ENCODE measurements at regions not wholly inside any gene's neighbourhood (a gene's known extent, or its start where the extent isn't known, plus 50 kb on each side); places are given as distances from the start of the nearest gene placed in this dataset.

- no peaks in the 10 kb centered on the region for H3F3A ChIP-seq (ENCODE audit: low read length, unreplicated experiment)
- TF ChIP-seq, protein P1, sequence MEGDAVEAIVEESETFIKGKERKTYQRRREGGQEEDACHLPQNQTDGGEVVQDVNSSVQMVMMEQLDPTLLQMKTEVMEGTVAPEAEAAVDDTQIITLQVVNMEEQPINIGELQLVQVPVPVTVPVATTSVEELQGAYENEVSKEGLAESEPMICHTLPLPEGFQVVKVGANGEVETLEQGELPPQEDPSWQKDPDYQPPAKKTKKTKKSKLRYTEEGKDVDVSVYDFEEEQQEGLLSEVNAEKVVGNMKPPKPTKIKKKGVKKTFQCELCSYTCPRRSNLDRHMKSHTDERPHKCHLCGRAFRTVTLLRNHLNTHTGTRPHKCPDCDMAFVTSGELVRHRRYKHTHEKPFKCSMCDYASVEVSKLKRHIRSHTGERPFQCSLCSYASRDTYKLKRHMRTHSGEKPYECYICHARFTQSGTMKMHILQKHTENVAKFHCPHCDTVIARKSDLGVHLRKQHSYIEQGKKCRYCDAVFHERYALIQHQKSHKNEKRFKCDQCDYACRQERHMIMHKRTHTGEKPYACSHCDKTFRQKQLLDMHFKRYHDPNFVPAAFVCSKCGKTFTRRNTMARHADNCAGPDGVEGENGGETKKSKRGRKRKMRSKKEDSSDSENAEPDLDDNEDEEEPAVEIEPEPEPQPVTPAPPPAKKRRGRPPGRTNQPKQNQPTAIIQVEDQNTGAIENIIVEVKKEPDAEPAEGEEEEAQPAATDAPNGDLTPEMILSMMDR (conservative IDR thresholded peaks at IDR 0.05; ENCODE audit: low read depth, low read length), result no peak
- TF ChIP-seq EZH2 (IDR thresholded peaks at IDR 0.05; ENCODE audit: low read length, unreplicated experiment), result no peak
- no peak for TF ChIP-seq EZH2phosphoT487 (IDR thresholded peaks at IDR 0.05; ENCODE audit: borderline replicate concordance, low read length)
- H3K4me2 ChIP-seq (ENCODE audit: low read length), result no peak overlapping the region
- no peak overlapping the region for H3K27ac ChIP-seq (ENCODE audit: low read length)
- H2AFZ ChIP-seq (ENCODE audit: low read length), result no peak overlapping the region
- no peaks in the 10 kb centered on the region for H3K79me2 ChIP-seq (ENCODE audit: low read length)
- no peak overlapping the region for H3K9ac ChIP-seq (ENCODE audit: low read length)
- no peak overlapping the region for H3K4me3 ChIP-seq (ENCODE audit: low read length)
- no TSS peak for BruUV-seq (replicated peaks)
- H3K4me1 ChIP-seq (ENCODE audit: insufficient read depth, low read length), result peaks cover 26% of the 10 kb centered on the region
- ATAC-seq (no peak), DNase-seq (no peak)
- H3K9me3 ChIP-seq (ENCODE audit: low read length), result no peaks in the 10 kb centered on the region
- H3K27me3 ChIP-seq (ENCODE audit: low read length), result no peaks in the 10 kb centered on the region
- no peaks in the 10 kb centered on the region for H4K20me1 ChIP-seq (ENCODE audit: low read length)
- intact Hi-C loops (cut with micrococcal nuclease), result no loop called here
- no peaks in the 10 kb centered on the region for H3K36me3 ChIP-seq (ENCODE audit: low read depth, low read length)
- H3K9me2 ChIP-seq (replicated peaks; ENCODE audit: low read length), result no peaks in the 10 kb centered on the region
- ChIA-PET CTCF (no interaction called here), POLR2A (ENCODE audit: unreplicated experiment) (no interaction called here)
Measured at GRCh38 chr4:13970349-13970748, 342.8 kb upstream of the BOD1L1 start.

GRCh38 chr4:13977746-13978145, 350.2 kb upstream of the BOD1L1 start:
- ATAC-seq (no peak), DNase-seq (no peak)
- no peak overlapping the region for H2AFZ ChIP-seq (ENCODE audit: low read length)
- H3K9ac ChIP-seq (ENCODE audit: low read length), result no peak overlapping the region
- no peak overlapping the region for H3K27ac ChIP-seq (ENCODE audit: low read length)
- H3K36me3 ChIP-seq (ENCODE audit: low read depth, low read length), result no peaks in the 10 kb centered on the region
- H3K9me2 ChIP-seq (replicated peaks; ENCODE audit: low read length), result no peaks in the 10 kb centered on the region
- POLR2A ChIA-PET (ENCODE audit: unreplicated experiment), result no interaction called here
- H3K79me2 ChIP-seq (ENCODE audit: low read length), result no peaks in the 10 kb centered on the region
- CTCF ChIA-PET, result interaction anchor here (0.8 kb wide), 1 partner anchor 71 kb away, joined by 5 read pairs; no protein-coding TSS in a partner anchor
- no peak overlapping the region for H3K4me2 ChIP-seq (ENCODE audit: low read length)
- no peaks in the 10 kb centered on the region for H4K20me1 ChIP-seq (ENCODE audit: low read length)
- H3F3A ChIP-seq (ENCODE audit: low read length, unreplicated experiment), result no peaks in the 10 kb centered on the region
- TF ChIP-seq, protein P1 (conservative IDR thresholded peaks at IDR 0.05; ENCODE audit: low read depth, low read length), result no peak
- TF ChIP-seq EZH2phosphoT487 (IDR thresholded peaks at IDR 0.05; ENCODE audit: borderline replicate concordance, low read length), result no peak
- TF ChIP-seq EZH2 (IDR thresholded peaks at IDR 0.05; ENCODE audit: low read length, unreplicated experiment), result no peak
- no peaks in the 10 kb centered on the region for H3K9me3 ChIP-seq (ENCODE audit: low read length)
- H3K4me3 ChIP-seq (ENCODE audit: low read length), result no peak overlapping the region
- H3K4me1 ChIP-seq (ENCODE audit: insufficient read depth, low read length), result peaks cover 12% of the 10 kb centered on the region
- BruUV-seq (replicated peaks), result no TSS peak
- intact Hi-C loops (cut with micrococcal nuclease), result no loop called here
- no peaks in the 10 kb centered on the region for H3K27me3 ChIP-seq (ENCODE audit: low read length)

DNA sequence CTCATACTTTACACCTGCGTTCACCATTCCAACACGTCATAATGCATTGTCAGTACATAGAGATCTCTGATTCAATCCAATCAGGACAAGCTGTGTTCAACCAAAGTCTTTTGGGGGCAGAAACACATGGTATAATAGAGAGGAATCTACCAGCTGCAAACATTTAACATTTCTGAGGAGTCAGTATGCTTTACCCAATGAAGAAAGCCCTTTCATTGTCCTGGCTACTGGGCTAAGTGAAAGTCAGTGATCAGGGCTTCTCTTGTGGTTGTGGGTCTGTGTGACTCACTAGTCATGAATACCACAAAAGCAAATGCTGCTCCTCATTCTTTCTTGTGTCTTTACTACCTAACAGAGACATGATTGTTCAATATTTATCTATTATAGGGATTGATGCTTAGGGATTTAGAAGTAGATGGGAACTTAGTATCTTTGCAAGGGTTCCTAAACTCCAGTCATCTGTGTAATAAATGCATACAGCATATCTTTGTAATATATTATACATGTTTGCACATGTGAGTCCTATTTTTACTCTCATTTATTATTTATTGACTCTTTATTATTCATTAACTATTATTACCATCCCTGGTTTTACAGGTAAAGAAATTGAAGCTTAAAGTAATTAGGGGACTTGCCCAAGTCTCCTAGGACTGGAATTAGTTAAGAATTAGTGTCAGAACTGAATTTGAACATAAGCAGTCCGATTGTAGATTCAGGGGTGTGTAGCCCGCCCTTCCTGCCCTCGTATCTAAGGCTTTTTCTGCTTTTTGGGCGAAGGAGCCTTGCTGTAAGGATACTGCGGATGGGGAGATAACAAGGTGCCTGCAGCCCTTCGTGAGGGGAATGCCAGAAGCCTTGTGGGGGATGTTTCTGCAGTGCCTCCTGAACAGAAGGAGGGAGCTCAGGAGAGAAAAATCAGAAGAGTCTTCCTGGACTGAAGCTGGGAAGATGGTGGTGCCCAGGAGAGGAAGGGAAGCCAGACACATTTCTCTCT, 353.1 kb upstream of the BOD1L1 start:
- DNase-seq, result peak; percentile 72
- Histone ChIP-seq H2AFZ (ENCODE audit: low read length) (no peak overlapping the region), H3F3A (ENCODE audit: low read length, unreplicated experiment) (no peaks in the 10 kb centered on the region), H3K4me2 (ENCODE audit: low read length) (peak overlapping the region; percentile 46), H3K4me1 (ENCODE audit: insufficient read depth, low read length) (peaks cover 12% of the 10 kb centered on the region), H3K27ac (ENCODE audit: low read length) (peak overlapping the region; percentile 36; the same call in 1 of the 2 replicates), H4K20me1 (ENCODE audit: low read length) (no peaks in the 10 kb centered on the region), H3K4me3 (ENCODE audit: low read length) (no peak overlapping the region), H3K9me2 (replicated peaks; ENCODE audit: low read length) (no peaks in the 10 kb centered on the region), H3K79me2 (ENCODE audit: low read length) (no peaks in the 10 kb centered on the region), H3K27me3 (ENCODE audit: low read length) (no peaks in the 10 kb centered on the region), H3K36me3 (ENCODE audit: low read depth, low read length) (no peaks in the 10 kb centered on the region), H3K9ac (ENCODE audit: low read length) (no peak overlapping the region), H3K9me3 (ENCODE audit: low read length) (no peaks in the 10 kb centered on the region)
- no TSS peak for BruUV-seq (replicated peaks)
- TF ChIP-seq, protein P1 (conservative IDR thresholded peaks at IDR 0.05; ENCODE audit: low read depth, low read length), result no peak
- TF ChIP-seq EZH2 (IDR thresholded peaks at IDR 0.05; ENCODE audit: low read length, unreplicated experiment), result no peak
- TF ChIP-seq EZH2phosphoT487 (IDR thresholded peaks at IDR 0.05; ENCODE audit: borderline replicate concordance, low read length), result no peak
- ATAC-seq, result peak; percentile 95
- ChIA-PET CTCF (no interaction called here), POLR2A (ENCODE audit: unreplicated experiment) (no interaction called here)
- intact Hi-C loops (cut with micrococcal nuclease), result no loop called here
